ENCODE measurements at regions not wholly inside any gene's neighbourhood (a gene's known extent, or its start where the extent isn't known, plus 50 kb on each side); places are given as distances from the start of the nearest gene placed in this dataset.
"Not testable (repeated sequence)": the region's sequence is repeated elsewhere in the genome, so short reads cannot be mapped to it uniquely, and the experiment has no call there.

DNA sequence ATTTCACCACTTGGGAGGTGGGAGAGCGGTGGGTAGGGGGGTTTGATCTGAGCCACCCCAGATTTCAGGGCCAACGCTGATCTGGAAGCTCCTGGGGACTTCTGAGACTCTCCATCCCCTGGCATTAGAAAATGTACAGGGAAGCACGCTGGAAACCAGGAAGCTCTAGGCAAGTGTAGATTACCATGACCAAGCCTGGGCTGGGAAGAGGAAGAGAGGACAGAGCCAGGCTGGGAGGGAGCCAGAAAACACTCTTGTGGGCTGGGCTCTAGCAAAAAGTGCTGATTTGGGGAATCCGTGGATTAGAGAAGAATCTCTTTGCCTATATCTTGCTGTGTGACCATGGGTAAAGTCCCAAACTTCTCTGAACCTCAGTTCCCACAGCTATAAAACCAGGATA, 236.7 kb downstream of the BCL11B start:
- intact Hi-C loops (cut with DNase I, micrococcal nuclease), result no loop called here
- ATAC-seq (peak; percentile 46), DNase-seq (peak; percentile 36 to 40)

DNA sequence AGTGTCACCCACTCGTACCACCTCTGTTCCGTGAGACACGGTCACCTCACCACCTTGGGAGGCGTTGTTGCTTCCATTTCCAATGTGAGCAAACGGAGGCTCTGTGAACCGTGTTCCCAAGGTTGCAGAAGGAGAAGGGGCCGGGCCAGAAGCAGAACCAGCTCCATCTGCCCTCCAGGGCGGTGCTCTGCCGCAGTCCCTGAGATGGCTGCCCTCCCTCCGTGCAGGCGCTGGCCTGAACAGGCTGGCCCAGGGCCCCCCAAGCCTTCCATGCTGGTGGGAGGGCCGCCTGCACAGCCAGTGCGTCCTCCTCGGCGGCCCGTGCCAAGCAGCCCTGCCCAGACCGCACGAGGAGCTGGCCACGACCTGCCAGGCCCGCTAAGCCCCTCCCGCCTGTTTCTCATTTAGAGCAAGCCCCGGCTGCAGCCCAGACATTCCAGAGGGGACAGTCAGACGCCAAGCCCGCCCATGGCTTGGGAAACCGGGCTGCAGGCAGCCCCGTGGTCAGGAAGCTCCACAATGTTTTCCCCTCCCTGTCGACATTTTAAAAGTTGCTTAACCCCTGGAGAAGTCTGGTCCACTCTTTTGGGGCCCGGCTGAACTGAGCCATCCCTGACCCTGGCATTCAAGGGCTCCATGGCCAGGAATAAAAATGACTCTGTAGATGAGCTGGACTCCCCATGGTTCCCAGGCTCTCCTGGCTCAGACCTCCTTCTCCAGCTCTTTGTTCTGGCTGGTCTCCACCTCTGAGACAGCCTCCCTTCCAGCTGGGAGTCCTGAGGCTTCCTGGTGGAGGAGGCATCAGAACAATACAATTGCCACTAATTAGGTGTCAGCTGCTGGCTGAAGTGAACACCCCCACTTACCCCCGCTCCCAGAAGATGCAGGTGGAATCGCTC, 236.0 kb downstream of the BCL11B start:
- ATAC-seq (peak; percentile 45), DNase-seq (peak; percentile 52 to 60)
- intact Hi-C loops (cut with DNase I, micrococcal nuclease), result no loop called here

DNA sequence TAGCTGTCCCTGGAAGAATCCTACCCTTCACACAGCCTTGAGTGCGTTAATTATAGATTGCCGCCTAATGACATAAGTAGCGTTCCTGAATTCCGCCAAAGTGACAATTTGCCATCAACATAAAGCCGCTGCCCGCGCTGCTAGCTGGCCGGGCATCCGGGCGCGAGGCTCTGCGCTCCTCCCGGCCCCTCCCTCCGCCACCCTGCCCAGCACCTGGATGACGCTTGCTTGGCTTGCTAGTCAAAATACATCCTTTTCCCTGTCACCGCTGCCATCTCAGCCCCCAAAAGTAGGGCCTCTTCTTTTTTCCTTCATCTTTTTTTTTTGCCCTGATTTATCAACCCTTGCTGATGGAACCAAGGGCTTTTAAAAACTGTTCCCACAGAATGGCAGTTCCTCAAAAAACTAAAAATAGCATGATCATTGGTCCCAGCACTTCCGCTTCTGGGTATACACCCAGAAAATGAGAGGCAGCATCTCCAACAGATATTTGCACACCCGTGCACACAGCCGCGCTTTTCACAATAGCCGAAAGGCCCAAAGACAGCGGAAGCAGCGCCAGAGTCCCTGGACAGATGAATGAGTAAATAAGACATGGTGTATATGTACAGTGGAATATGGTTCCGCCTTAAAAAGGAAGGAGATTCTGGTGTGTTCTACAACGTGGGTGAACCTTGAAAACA, 235.2 kb downstream of the BCL11B start:
- ATAC-seq (no peak), DNase-seq (no peak)
- intact Hi-C loops (cut with DNase I, micrococcal nuclease), result no loop called here

DNA sequence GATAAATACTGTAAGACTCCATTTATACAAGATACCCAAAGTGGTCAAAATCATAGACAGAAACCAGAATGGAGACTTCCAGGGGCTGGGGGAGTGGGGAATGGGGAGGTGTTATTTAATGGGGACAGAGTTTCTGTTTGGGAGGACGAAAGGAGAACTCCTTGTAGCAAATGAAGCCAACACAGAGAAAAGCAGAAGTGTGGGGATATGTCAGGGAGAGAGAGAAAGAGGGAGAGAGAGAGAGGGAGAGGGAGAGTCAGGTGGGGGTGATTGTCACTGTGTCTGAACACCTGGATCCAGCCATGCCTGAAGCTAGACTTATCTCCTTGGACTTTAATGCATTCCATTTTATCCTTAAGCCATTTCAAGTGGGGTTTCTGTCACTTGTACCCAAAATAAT, 234.7 kb downstream of the BCL11B start:
- DNase-seq, ATAC-seq: not testable (repeated sequence)

DNA sequence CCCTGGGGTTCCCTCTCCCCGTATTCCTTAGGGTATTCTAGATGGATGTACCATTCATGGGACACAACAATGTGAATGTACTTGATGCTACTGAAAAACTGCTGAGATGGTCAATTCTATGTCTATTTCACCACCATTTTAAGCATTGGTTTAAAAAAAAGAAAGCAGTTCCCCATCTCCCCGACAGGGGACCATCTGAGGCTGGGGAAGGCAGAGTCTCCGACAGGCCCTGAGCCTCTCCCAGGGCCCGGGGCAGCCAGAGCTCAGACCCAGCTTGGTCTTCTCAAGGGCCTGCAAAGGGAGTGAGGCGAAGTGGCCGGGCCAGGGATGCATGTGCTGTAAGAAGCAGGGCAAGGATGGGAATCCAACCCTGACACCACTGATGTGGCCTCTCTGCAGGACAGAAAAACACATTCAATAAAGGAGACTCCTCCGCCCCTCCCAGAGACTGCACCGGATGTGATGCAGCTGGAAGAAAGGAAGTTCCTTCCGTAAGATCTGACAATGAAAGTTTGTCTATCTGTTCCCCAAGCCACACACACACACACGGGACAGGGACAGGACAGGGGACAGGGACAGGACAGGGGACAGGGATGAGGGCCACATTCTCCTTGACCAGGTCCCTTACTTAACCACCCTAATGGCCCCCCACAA, 234.1 kb downstream of the BCL11B start:
- DNase-seq (no peak), ATAC-seq (no peak)
- intact Hi-C loops (cut with DNase I, micrococcal nuclease), result no loop called here

More for the DNA sequence above, 234.7 kb downstream of the BCL11B start:
- intact Hi-C loops (cut with DNase I, micrococcal nuclease), result not testable (repeated sequence)

DNA sequence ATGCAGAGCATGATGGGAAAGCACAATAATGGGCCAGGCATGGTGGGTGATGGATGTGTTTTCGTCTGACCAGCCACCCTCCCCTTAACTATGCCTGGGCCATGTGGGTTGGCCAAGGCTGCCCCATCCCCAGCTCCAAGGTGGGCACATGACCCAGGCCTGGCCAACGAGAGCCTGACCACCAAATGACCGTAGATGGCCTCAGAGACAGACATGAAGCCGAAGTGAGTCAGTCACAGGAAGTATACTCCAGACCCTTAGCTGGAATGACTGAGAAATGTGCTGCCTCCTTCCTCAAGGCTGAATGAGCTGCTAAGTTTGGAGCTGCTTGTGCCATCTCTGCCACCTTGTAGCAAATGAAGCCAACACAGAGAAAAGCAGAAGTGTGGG, 233.6 kb downstream of the BCL11B start:
- ATAC-seq (no peak), DNase-seq (no peak)
- intact Hi-C loops (cut with DNase I, micrococcal nuclease), result no loop called here

DNA sequence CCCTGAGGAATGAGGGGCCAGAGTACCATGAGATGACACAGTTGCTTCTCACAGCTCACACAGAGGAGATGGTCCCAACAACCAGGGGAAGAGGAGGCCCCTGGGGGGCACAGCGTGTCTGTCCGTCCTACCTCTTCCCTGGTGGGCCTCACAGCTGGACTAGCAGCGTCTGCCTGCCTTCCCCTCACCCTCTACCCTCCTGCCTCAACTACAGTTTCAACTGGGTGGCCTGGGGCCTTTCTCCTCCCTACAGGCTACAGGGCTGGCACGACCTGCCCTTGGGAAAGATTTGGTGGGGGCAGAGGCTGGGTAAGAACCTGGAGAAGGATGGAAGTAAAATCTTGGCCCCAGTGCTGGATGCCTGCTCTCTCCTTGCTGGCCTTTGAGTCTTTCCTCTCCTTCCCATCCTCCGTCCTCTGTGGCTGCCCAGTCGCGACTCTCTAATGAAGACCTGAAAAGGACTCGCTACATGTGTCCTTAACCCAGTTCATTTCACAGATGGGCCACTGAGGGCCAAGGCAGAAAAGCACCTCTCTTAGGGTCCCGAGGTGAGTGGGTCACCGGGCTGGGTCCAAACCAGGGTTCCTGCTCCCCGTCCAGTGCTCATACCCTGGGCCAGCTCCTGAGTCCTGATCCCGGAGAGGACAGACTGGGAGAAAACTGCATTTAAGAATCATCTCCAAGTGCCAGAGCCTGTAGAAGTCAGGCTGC, 232.5 kb downstream of the BCL11B start:
- DNase-seq, result no peak
- ATAC-seq, result no peak
- intact Hi-C loops (cut with DNase I, micrococcal nuclease), result no loop called here

DNA sequence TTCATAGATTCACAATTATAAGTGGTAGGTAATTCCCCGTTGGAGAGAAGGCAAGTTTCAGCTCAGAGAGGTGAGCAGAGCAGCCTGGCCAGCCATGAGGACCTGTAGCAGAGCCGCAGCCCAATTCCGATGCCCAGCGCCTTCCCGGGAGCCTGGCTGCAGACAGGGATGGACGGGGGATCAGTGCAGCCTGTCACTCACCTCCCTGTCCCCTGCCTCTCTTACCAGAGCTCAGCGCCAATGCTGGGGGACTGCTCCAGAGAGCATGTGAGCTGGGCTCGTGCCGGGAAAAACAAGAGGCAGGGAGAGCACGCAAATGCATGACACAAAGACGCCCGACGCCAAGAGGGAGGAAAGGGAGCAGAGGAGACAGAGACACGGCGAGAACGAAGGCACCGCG, 231.9 kb downstream of the BCL11B start:
- DNase-seq (no peak), ATAC-seq (no peak)
- intact Hi-C loops (cut with DNase I, micrococcal nuclease), result no loop called here

DNA sequence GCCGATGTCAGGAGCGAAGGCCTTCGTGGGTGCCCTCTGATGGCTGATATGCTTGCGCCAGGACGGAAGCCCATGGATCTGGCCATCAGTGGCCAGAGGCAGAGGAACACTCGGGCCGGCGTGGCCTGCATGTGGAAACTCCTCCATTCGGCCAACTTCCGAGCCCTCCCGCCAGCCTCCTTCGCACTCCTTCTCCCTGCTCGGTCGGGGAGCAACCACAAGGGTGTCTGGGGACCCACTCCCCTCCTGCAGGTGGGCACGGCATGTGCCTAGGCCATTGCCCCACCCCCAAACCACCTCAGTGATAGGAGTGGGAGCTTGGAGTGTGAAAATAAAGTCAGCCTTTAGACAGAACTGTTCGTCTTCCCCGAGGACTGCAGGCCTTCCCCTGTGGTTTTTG, 231.3 kb downstream of the BCL11B start:
- ATAC-seq (no peak), DNase-seq (no peak)
- intact Hi-C loops (cut with DNase I, micrococcal nuclease), result no loop called here

DNA sequence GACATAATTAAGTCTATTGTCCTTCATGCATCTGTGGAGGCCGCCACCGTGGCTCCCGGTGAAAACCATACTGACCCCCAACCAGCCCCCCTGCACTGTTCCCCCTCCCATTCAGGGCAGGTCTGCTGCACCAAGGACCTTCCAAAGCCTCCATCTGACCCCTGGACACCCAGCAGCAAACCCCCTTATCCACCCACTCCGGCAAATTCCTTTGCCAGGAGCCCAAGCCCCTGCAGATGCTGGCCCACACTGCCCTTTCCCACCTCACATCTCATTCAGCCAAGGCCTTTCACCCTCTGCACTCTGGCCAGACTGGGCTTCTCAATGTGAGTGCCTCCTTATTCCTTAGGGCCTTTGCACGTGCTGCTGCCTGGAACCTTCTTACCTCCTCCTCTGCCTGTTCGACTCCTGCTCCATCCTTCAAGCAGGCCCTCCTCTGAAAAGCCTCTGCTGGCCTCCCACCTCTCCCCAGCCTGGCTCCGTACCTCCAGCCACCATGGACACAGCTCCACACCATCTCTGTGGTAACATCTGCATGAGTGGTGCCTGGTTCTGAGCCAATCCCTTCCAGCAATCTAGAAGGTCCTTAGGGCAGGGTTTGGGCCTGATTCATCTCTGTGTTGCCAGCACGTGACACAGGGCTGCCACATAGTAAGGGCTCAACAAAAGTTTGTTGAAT, 230.7 kb downstream of the BCL11B start:
- ATAC-seq, result no peak
- intact Hi-C loops (cut with DNase I, micrococcal nuclease), result no loop called here
- no peak for DNase-seq

DNA sequence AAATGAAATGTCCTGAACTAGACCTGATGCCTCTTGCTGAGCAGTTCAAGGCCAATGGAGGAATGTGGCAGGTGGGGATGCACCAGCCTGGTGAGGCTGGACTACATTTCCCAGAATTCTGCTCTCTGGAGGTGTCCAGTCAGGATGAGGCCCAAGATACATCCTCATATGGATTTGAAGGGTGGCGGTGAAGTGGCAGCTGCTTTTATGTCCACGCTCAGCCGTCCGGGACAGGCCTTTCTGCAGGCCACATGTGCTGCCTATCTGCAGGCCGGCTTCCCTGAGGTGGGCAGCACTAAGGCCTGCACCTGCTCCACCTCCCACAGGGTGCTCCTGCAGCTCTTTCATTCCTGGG, 230.2 kb downstream of the BCL11B start:
- DNase-seq (no peak), ATAC-seq (no peak)
- intact Hi-C loops (cut with DNase I, micrococcal nuclease), result no loop called here

DNA sequence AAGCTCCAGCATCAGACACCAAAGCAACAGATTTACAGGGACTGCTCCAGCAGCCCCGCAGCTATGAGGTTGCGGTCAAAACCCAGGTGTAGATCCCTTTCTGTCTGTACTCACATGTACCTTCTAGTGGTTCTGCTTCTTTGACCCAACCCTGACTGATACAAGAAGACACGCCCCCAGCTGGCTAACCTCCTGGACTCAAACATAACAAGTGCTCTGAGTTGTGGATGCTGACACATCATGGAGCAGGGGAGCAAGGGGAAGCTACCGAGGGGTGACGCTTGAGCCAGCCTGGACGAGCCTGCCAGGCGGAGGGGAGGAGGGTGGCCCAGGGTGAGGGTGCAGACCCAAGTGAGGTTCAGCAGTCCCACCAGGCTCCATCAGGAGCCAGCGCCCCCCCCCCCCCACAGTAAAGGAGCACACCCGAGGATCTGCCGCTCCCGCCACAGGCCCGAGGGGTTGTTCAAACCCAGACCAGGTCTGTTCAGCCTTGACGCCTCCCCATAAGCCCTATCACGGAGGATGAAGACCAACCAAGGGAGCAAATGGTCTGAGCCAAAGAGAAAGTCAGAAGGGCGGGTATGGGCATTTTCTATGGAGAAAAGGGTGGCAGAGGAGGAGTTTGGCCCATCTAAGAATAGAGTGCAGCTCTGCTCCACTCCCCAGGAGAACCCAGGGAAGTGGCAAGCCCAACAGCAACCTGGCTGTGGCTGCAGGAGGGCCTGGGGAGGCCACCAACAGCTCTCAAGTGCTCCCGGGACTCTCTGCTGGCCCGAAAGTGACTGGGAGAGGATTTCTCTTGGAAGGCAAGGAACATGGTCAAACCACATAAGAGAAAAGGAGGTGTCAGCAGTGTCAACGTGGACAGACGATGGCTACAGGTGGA, 229.4 kb downstream of the BCL11B start:
- DNase-seq, result no peak
- intact Hi-C loops (cut with DNase I, micrococcal nuclease), result no loop called here
- no peak for ATAC-seq

DNA sequence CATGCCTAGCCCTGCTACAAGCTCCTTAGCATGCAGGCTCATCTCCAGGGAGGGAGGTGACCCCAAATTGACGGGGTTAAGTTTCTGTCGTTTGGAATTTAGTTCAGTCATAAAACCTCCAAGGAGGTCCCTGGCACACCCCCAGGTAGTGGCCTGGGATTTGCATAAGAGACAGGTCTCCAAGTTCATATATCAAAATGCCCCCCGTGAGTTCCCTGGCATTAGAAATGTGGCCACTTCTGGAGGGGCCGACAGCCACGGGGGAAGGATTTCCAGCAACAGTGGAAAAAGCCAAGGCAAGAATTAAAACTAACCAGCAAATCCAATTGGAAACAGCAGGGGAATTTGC, 228.8 kb downstream of the BCL11B start:
- no peak for ATAC-seq

DNA sequence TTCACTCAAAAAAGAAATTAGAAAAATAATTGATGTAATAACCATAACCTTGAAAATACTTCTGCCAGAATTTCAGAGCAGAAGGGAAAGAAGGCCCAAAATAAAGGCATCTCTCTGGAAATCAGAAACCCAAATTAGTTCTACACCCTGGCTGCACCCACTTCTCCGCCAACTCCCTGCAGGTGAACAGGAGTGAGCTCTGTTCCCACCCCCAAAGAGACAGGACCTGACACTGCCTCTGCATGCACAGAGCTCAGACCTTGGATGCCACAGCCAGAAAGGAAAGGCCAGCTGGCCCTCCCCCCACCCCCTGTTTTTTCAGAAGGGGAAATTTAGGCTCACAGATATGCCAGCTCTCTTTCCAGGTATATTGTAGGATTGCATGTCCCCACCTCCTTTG, 228.2 kb downstream of the BCL11B start:
- ATAC-seq, result no peak
- intact Hi-C loops (cut with DNase I, micrococcal nuclease), result no loop called here
- DNase-seq, result no peak

More for the DNA sequence above, 228.8 kb downstream of the BCL11B start:
- DNase-seq, result no peak
- intact Hi-C loops (cut with DNase I, micrococcal nuclease), result no loop called here

DNA sequence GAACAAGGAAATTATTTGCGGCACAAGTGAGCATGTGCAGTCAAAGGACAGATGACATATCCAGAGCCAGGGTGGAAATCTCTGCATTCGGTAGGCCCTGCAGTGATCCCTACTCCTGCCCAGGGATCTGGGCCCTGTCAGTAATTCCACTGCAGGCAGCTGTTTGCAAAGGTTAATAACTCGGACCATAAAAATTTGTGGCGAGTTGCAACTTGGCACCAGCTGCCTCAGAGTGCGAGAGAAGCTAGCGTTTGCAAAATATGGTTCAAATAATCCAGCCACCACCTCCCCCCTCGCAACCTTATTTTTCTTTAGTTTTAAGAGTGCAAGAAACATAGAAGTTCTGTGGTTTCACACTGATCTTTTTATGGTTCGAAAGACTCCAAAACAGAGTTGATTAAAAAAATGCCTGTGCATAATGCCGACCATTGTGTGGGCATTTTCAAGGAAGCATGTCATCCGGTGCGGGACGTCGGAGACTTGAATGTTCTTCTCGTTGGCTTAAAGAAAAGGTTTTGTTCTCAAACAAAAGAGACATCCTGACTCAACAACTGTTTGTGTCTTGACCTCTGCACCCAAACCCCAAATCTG, 224.5 kb downstream of the BCL11B start:
- intact Hi-C loops (cut with DNase I, micrococcal nuclease), result no loop called here
- ATAC-seq (no peak), DNase-seq (no peak)

DNA sequence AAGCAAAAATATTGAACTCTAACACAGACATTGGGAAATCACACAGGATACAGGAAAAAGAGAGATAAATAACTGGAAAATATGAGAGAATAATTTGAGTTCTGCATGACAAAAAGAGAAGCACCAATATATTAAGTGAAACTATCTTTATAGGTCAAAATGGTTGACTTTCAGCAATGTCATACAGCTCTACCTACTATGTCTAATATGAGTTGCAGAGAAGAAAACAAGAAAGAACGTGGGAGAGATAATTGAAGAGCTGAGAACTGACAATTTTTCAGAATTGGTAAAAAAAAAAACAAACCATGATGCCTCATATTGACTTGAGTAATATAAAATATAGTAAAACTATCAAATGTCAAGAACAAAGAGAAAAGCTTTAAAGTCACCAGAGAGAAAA, 221.7 kb downstream of the BCL11B start:
- intact Hi-C loops (cut with DNase I, micrococcal nuclease), result no loop called here
- ATAC-seq, result no peak
- no peak for DNase-seq

DNA sequence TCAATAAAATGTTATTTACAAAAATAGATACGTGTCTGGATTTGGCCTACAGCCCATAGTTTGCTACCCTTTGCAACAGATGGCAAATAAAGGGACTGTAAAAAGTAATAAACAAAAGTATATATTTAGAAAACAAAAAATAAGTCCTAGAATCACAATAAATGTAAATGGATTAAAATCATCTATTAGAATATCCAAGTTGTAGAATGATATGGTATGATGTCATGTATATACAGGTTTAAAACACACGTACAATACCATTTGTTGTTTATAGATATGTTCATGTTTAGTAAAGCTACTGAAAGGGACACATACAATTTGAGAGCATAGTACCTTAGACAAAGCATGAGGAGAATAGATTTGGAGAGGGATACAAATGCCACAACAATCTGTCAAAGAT, 219.5 kb downstream of the BCL11B start:
- no peak for DNase-seq
- intact Hi-C loops (cut with DNase I, micrococcal nuclease), result no loop called here
- ATAC-seq, result no peak

DNA sequence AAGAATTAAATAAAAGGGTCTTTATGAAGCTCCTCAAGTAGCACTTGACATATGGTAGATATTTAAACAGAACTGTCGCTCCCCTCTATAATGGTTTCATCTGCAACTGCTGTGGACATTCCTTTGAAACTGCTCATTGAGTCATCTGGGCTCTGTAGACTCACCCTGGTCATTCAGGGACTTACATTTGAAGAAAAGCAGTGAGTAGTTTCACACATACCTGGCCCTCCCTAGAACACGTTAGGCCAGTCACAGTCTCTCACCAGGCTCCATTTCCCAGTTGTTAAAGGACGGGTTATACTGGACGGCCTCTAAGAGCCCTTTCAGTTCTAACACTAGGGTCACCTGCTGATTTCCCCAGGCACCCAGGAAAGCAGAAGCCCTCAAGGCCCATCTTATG, 217.0 kb downstream of the BCL11B start:
- no peak for DNase-seq
- intact Hi-C loops (cut with DNase I, micrococcal nuclease), result no loop called here
- no peak for ATAC-seq
